Mucosa of descending colon (tissue), 3 donors: ENCODE measurements at regions not wholly inside any gene's neighbourhood (a gene's known extent, or its start where the extent isn't known, plus 50 kb on each side); places are given as distances from the start of the nearest gene placed in this dataset.

ENCODE experiments used
- ATAC-seq: fragments of 200-7000 bp; cut with Tn5 transposase; one replicate; pipeline ENCODE4 v1.9.1; 2020; ENCODE audit warnings: mild to moderate bottlenecking, moderate library complexity
- DNase-seq, 3 donors: peaks; one replicate each; pipeline ENCODE4 v3.0.0-alpha.2; 2020
- H3K36me3 ChIP-seq: fragments of 200-600 bp; one replicate; pipeline ENCODE4 v1.8.0; 2021; ENCODE audit warnings: low read depth, mild to moderate bottlenecking
- H3K4me1 ChIP-seq: fragments of 200-600 bp; one replicate; pipeline ENCODE4 v1.8.0; 2021; ENCODE audit warnings: low read depth, mild to moderate bottlenecking
- H3K4me3 ChIP-seq: fragments of 200-600 bp; one replicate; pipeline ENCODE4 v1.8.0; 2021; ENCODE audit warnings: mild to moderate bottlenecking
- H3K9me3 ChIP-seq: fragments of 200-600 bp; one replicate; pipeline ENCODE4 v1.8.0; 2021; ENCODE audit warnings: mild to moderate bottlenecking
- CTCF ChIP-seq: fragments of 200-600 bp; IDR thresholded peaks from one replicate; pipeline ENCODE4 v1.8.0; 2022; ENCODE audit warnings: antibody characterized with exemption, mild to moderate bottlenecking
- intact Hi-C, 2 donors: fragments of 100-400 bp; cut with DNase I in 1 of 2; cut with micrococcal nuclease in 1 of 2; formaldehyde crosslinking; loops; one replicate each; pipeline versions ENCODE4 v1.11.0 to v1.11.1; 2022; cut with DNase I, micrococcal nuclease
- donor health status: DM: no; HTN: no; CAD: no; lungs with moderate emphysema.
- donor health status: DM: no; HTN: no; CAD: no.
- donor health status: DM: no; HTN: yes; CAD: no.

GRCh38 chrX:20441123-20441522 lies 174.4 kb upstream of the RPS6KA3 start:
- peak; percentile 82 for ATAC-seq
- intact Hi-C loops: loop anchor here (5.0 to 10.0 kb wide), 2 partner anchors 186 to 189 kb away; no protein-coding TSS in a partner anchor
- peaks cover 8% of the 10 kb centered on the region for H3K4me1 ChIP-seq
- no peak for TF ChIP-seq CTCF
- no peaks in the 10 kb centered on the region for H3K9me3 ChIP-seq
- no peak overlapping the region for H3K4me3 ChIP-seq
- no peaks in the 10 kb centered on the region for H3K36me3 ChIP-seq
- peak in 1 of 3 donors; percentile 17 for DNase-seq

- no peak for ATAC-seq
- no peak for TF ChIP-seq CTCF
- Histone ChIP-seq H3K4me3 (no peak overlapping the region), H3K4me1 (peaks cover 8% of the 10 kb centered on the region), H3K36me3 (no peaks in the 10 kb centered on the region), H3K9me3 (no peaks in the 10 kb centered on the region)
- intact Hi-C loops: no loop called here
- DNase-seq: no peak
Observed at GRCh38 chrX:20438871-20439526, 172.3 kb upstream of the RPS6KA3 start.

- Histone ChIP-seq H3K4me1 (peaks cover 8% of the 10 kb centered on the region), H3K4me3 (no peak overlapping the region), H3K36me3 (no peaks in the 10 kb centered on the region), H3K9me3 (no peaks in the 10 kb centered on the region)
- DNase-seq: no peak
- intact Hi-C loops: no loop called here
- ATAC-seq: no peak
- no peak for TF ChIP-seq CTCF
Observed at GRCh38 chrX:20437683-20438082, 171.0 kb upstream of the RPS6KA3 start.

- intact Hi-C loops: no loop called here
- H3K4me1 ChIP-seq: no peaks in the 10 kb centered on the region
- peak; percentile 44 for ATAC-seq
- no peak for TF ChIP-seq CTCF
- DNase-seq: no peak
- H3K4me3 ChIP-seq: no peak overlapping the region
- no peaks in the 10 kb centered on the region for H3K9me3 ChIP-seq
- H3K36me3 ChIP-seq: no peaks in the 10 kb centered on the region
Observed at GRCh38 chrX:20435913-20436312, 169.2 kb upstream of the RPS6KA3 start.

GRCh38 chrX:20434986-20435385 lies 168.3 kb upstream of the RPS6KA3 start:
- DNase-seq: no peak
- no peak for TF ChIP-seq CTCF

GRCh38 chrX:20433388-20433775 lies 166.7 kb upstream of the RPS6KA3 start:
- no peak for TF ChIP-seq CTCF
- Histone ChIP-seq H3K9me3 (no peaks in the 10 kb centered on the region), H3K4me1 (no peaks in the 10 kb centered on the region), H3K36me3 (no peaks in the 10 kb centered on the region), H3K4me3 (no peak overlapping the region)
- ATAC-seq (no peak), DNase-seq (no peak)
- intact Hi-C loops: no loop called here

More at GRCh38 chrX:20434986-20435385, 168.3 kb upstream of the RPS6KA3 start:
- H3K4me3 ChIP-seq: no peak overlapping the region
- no peaks in the 10 kb centered on the region for H3K4me1 ChIP-seq
- H3K9me3 ChIP-seq: no peaks in the 10 kb centered on the region
- no peak for ATAC-seq
- H3K36me3 ChIP-seq: no peaks in the 10 kb centered on the region
- intact Hi-C loops: no loop called here
